H1 (cell line): ENCODE measurements at regions not wholly inside any gene's neighbourhood (a gene's known extent, or its start where the extent isn't known, plus 50 kb on each side); places are given as distances from the start of the nearest gene placed in this dataset.

Experiments
- CTCF ChIA-PET: fragments of 300-600 bp; sonication (Branson Sonifier 250); formaldehyde crosslinking; loops from one replicate; lab custom pipeline; 2021; ENCODE audit not compliant: partially characterized antibody; lab: Charles Lee
- POLR2A ChIA-PET: fragments of 300-600 bp; sonication (Branson Sonifier 250); formaldehyde crosslinking; loops from one replicate; lab custom pipeline; 2021; ENCODE audit warnings: inconsistent platforms; ENCODE audit not compliant: partially characterized antibody; lab: Charles Lee
- DNase-seq, 2 experiments: peaks; one replicate each; pipeline versions ENCODE4 v3.0.0 to v3.0.0-alpha.2; 2010 to 2022; ENCODE audit warnings: low spot score in 2 of 2, low read depth in 1 of 2, mixed read lengths in 1 of 2
- FAIRE-seq: peaks from 2 replicates; lab custom pipeline; 2011; peaks lifted over from hg19 to GRCh38; lab: Jason Lieb, UNC
- H2AFZ ChIP-seq: 2 replicates; pipeline ENCODE4 v1.8.1; 2012; ENCODE audit warnings: low read length, inconsistent platforms
- H2AK5ac ChIP-seq: 2 replicates; pipeline ENCODE4 v1.6.1; 2013; ENCODE audit warnings: low read depth, low read length
- H2BK120ac ChIP-seq: replicated peaks from 2 replicates; pipeline ENCODE3; 2013; ENCODE audit warnings: low read depth, low read length, inconsistent platforms
- H2BK12ac ChIP-seq: 2 replicates; pipeline ENCODE4 v1.6.1; 2013; ENCODE audit warnings: low read depth, low read length
- H2BK15ac ChIP-seq: 2 replicates; pipeline ENCODE4 v1.6.1; 2013; ENCODE audit warnings: low read length
- H2BK20ac ChIP-seq: 2 replicates; pipeline ENCODE4 v1.6.1; 2013; ENCODE audit warnings: low read length
- H2BK5ac ChIP-seq: 2 replicates; pipeline ENCODE4 v1.6.1; 2013; ENCODE audit warnings: low read depth, low read length
- H3K14ac ChIP-seq: 2 replicates; pipeline ENCODE4 v1.6.1; 2013; ENCODE audit warnings: inconsistent platforms; ENCODE audit not compliant: insufficient read length
- H3K18ac ChIP-seq: 2 replicates; pipeline ENCODE4 v1.6.1; 2013; ENCODE audit warnings: low read length; ENCODE audit errors: extremely low read depth
- H3K23ac ChIP-seq: 2 replicates; pipeline ENCODE4 v1.6.1; 2013; ENCODE audit warnings: inconsistent platforms; ENCODE audit not compliant: insufficient read length
- H3K23me2 ChIP-seq: 2 replicates; pipeline ENCODE4 v1.6.1; 2013; ENCODE audit warnings: low read depth, low read length
- H3K27ac ChIP-seq: 2 replicates; pipeline ENCODE4 v1.6.1; 2011; ENCODE audit warnings: low read depth, low read length, inconsistent platforms
- H3K27me3 ChIP-seq, 4 experiments: replicated peaks in 1 of 4; 1 replicate in 1 of 4; 2 replicates in 3 of 4; pipeline versions ENCODE4 v1.6.1 to v1.8.1; 2011 to 2013; ENCODE audit warnings: low read length in 3 of 4, mild to moderate bottlenecking in 3 of 4, inconsistent platforms in 2 of 4, mixed read lengths in 2 of 4, moderate library complexity in 1 of 4; ENCODE audit not compliant: control insufficient read depth in 3 of 4, insufficient read depth in 3 of 4; ENCODE audit errors: extremely low read depth in 1 of 4
- H3K36me3 ChIP-seq, 4 experiments: 2 replicates each; pipeline versions ENCODE4 v1.6.1 to v1.8.1; 2011 to 2013; ENCODE audit warnings: mild to moderate bottlenecking in 4 of 4, low read length in 3 of 4, moderate library complexity in 2 of 4, control low read depth in 1 of 4, inconsistent platforms in 1 of 4; ENCODE audit not compliant: insufficient read depth in 4 of 4, control insufficient read depth in 2 of 4
- H3K4ac ChIP-seq: replicated peaks from 2 replicates; pipeline ENCODE3; 2013; ENCODE audit warnings: low read length, low read depth, mixed read lengths, inconsistent platforms; ENCODE audit not compliant: insufficient read length
- H3K4me1 ChIP-seq, 4 experiments: replicated peaks in 1 of 4; 1 replicate in 1 of 4; 2 replicates in 3 of 4; pipeline versions ENCODE4 v1.6.1 to v1.8.1; 2011 to 2013; ENCODE audit warnings: low read length in 3 of 4, inconsistent platforms in 2 of 4, mixed read lengths in 1 of 4; ENCODE audit not compliant: insufficient read depth in 4 of 4, control insufficient read depth in 3 of 4
- H3K4me2 ChIP-seq, 2 experiments: 2 replicates each; pipeline versions ENCODE4 v1.6.1 to v1.8.1; 2011 to 2013; ENCODE audit warnings: low read depth in 2 of 2, low read length in 2 of 2, control low read depth in 1 of 2, inconsistent platforms in 1 of 2, mild to moderate bottlenecking in 1 of 2; ENCODE audit not compliant: insufficient read depth in 1 of 2
- H3K4me3 ChIP-seq, 4 experiments: fragments of 200-600, 300-600 bp in 1 of 4; sonication (generic), shearing (Covaris generic), sonication (Bioruptor Twin) in 1 of 4; 2 replicates each; pipeline versions ENCODE4 v1.5.1 to v1.8.1; 2011 to 2016; ENCODE audit warnings: low read length in 4 of 4, low read depth in 3 of 4, control low read depth in 2 of 4, inconsistent platforms in 2 of 4, mild to moderate bottlenecking in 2 of 4, mixed read lengths in 1 of 4, moderate library complexity in 1 of 4; ENCODE audit not compliant: insufficient read depth in 2 of 4; ENCODE audit errors: extremely low read depth in 1 of 4
- H3K56ac ChIP-seq: replicated peaks from 2 replicates; pipeline ENCODE3; 2013; ENCODE audit warnings: low read depth, mild to moderate bottlenecking, mixed read lengths, low read length, inconsistent platforms; ENCODE audit not compliant: insufficient read length
- H3K79me1 ChIP-seq: 2 replicates; pipeline ENCODE4 v1.6.1; 2013; ENCODE audit warnings: low read depth, low read length, control low read depth
- H3K79me2 ChIP-seq, 2 experiments: 2 replicates each; pipeline versions ENCODE4 v1.6.1 to v1.8.1; 2012 to 2013; ENCODE audit warnings: low read length in 2 of 2, mild to moderate bottlenecking in 2 of 2, inconsistent platforms in 1 of 2; ENCODE audit not compliant: insufficient read depth in 2 of 2, control insufficient read depth in 1 of 2
- H3K9ac ChIP-seq, 4 experiments: replicated peaks in 1 of 4; 1 replicate in 1 of 4; 2 replicates in 3 of 4; pipeline versions ENCODE4 v1.6.1 to v1.8.1; 2011 to 2013; ENCODE audit warnings: low read depth in 3 of 4, low read length in 3 of 4, control low read depth in 2 of 4, mild to moderate bottlenecking in 2 of 4, moderate library complexity in 2 of 4, inconsistent platforms in 1 of 4; ENCODE audit errors: extremely low read depth in 1 of 4
- H3K9me3 ChIP-seq, 2 experiments: 2 replicates each; pipeline versions ENCODE4 v1.6.1 to v1.8.1; 2012 to 2013; ENCODE audit warnings: mild to moderate bottlenecking in 2 of 2, moderate library complexity in 2 of 2, control low read depth in 1 of 2, inconsistent platforms in 1 of 2, low read depth in 1 of 2, low read length in 1 of 2, mixed read lengths in 1 of 2; ENCODE audit not compliant: insufficient read depth in 2 of 2
- H4K20me1 ChIP-seq, 2 experiments: replicated peaks in 1 of 2; 2 replicates each; pipeline versions ENCODE3 to v1.8.1; 2011 to 2013; ENCODE audit warnings: inconsistent platforms in 2 of 2, low read length in 2 of 2, mild to moderate bottlenecking in 1 of 2; ENCODE audit not compliant: insufficient read depth in 2 of 2, control insufficient read depth in 1 of 2
- H4K5ac ChIP-seq: 2 replicates; pipeline ENCODE4 v1.6.1; 2013; ENCODE audit warnings: low read length, low read depth, mixed read lengths, inconsistent platforms; ENCODE audit not compliant: insufficient read length
- H4K8ac ChIP-seq: 2 replicates; pipeline ENCODE4 v1.8.0; 2013; ENCODE audit warnings: mild to moderate bottlenecking, moderate library complexity, low read length, inconsistent platforms; ENCODE audit not compliant: insufficient read depth; ENCODE audit errors: extremely low read depth
- H4K91ac ChIP-seq: replicated peaks from 2 replicates; pipeline ENCODE3; 2013; ENCODE audit warnings: low read length, mixed read lengths, inconsistent platforms; ENCODE audit not compliant: insufficient read length
- CREB1 ChIP-seq: IDR thresholded peaks from 2 replicates; pipeline ENCODE4 v1.6.1; 2012; ENCODE audit warnings: inconsistent platforms
- CTCF ChIP-seq, 3 experiments: IDR thresholded peaks; 1 replicate in 2 of 3; 2 replicates in 1 of 3; pipeline versions ENCODE4 v1.5.1 to v1.6.1; 2011; ENCODE audit warnings: low read length in 3 of 3, mild to moderate bottlenecking in 3 of 3, inconsistent platforms in 2 of 3, low read depth in 1 of 3, moderate library complexity in 1 of 3; ENCODE audit not compliant: insufficient read depth in 1 of 3; ENCODE audit errors: control extremely low read depth in 1 of 3
- EZH2 ChIP-seq: fragments of 200-600 bp; sonication (generic); IDR thresholded peaks from 2 replicates; pipeline ENCODE4 v1.7.1; 2012; ENCODE audit warnings: low read depth, mild to moderate bottlenecking, moderate library complexity, low read length, inconsistent platforms; ENCODE audit not compliant: severe bottlenecking
- GTF2F1 ChIP-seq: IDR thresholded peaks from 2 replicates; pipeline ENCODE4 v1.6.1; 2012; ENCODE audit warnings: low read depth, low read length, improper control_type of control experiment, borderline replicate concordance
- HDAC2 ChIP-seq, 2 experiments: fragments of 300-600 bp in 1 of 2; sonication (generic) in 1 of 2; IDR thresholded peaks; 2 replicates each; pipeline ENCODE4 v1.6.1; 2011 to 2012; ENCODE audit warnings: low read depth in 2 of 2, low read length in 2 of 2, mild to moderate bottlenecking in 2 of 2, moderate library complexity in 2 of 2, borderline replicate concordance in 1 of 2, inconsistent platforms in 1 of 2
- KDM1A ChIP-seq: fragments of 200-600, 300-600 bp; sonication (generic); IDR thresholded peaks from 2 replicates; pipeline ENCODE4 v1.7.1; 2016; ENCODE audit warnings: mild to moderate bottlenecking, low read length, borderline replicate concordance
- KDM4A ChIP-seq: IDR thresholded peaks from one replicate; pipeline ENCODE4 v1.7.1; 2012; ENCODE audit warnings: low read depth, mild to moderate bottlenecking, moderate library complexity, low read length, inconsistent platforms; ENCODE audit not compliant: severe bottlenecking
- KDM5A ChIP-seq: fragments of 200-600 bp; IDR thresholded peaks from 2 replicates; pipeline ENCODE4 v1.7.1; 2012; ENCODE audit warnings: mild to moderate bottlenecking, low read length, inconsistent platforms, mixed read lengths
- RBBP5 ChIP-seq: IDR thresholded peaks from 2 replicates; pipeline ENCODE4 v1.7.1; 2012; ENCODE audit warnings: low read depth, mild to moderate bottlenecking, inconsistent platforms, low read length, moderate library complexity, borderline replicate concordance
- RNF2 ChIP-seq: fragments of 200-900, 300-1000 bp; sonication (generic); IDR thresholded peaks from 2 replicates; pipeline ENCODE4 v1.7.1; 2016; ENCODE audit warnings: borderline replicate concordance, low read depth, mild to moderate bottlenecking, antibody characterized with exemption, low read length; ENCODE audit not compliant: poor library complexity, severe bottlenecking; ENCODE audit errors: missing control alignments
- SIX5 ChIP-seq: IDR thresholded peaks from 2 replicates; pipeline ENCODE4 v1.6.1; 2011; ENCODE audit warnings: mild to moderate bottlenecking, low read depth, low read length
- SP2 ChIP-seq: IDR thresholded peaks from 2 replicates; pipeline ENCODE4 v1.6.1; 2012; ENCODE audit warnings: mild to moderate bottlenecking, low read length, inconsistent platforms
- WGBS, 2 experiments: shearing (Covaris generic) in 1 of 2; methylation state at CpG; one replicate each; pipeline versions ENCODE4 v1.1.6 to v1.1.7; 2013 to 2015; ENCODE audit warnings: low lambda C conversion rate in 2 of 2, mixed read lengths in 2 of 2, inconsistent platforms in 1 of 2, low coverage in 1 of 2, missing lambda C conversion rate in 1 of 2; ENCODE audit not compliant: insufficient replicate concordance in 2 of 2, insufficient coverage in 1 of 2, insufficient read length in 1 of 2; ENCODE audit errors: extremely low coverage in 1 of 2, missing lambda C conversion rate in 1 of 2; 5-methylcytosine and 5-hydroxymethylcytosine counted together

- Histone ChIP-seq H3K56ac (no peak overlapping the region), H3K79me2 (no peaks in the 10 kb centered on the region), H4K8ac (no peak overlapping the region), H3K36me3 (no peaks in the 10 kb centered on the region), H3K79me1 (no peaks in the 10 kb centered on the region), H2BK20ac (no peak overlapping the region), H3K18ac (no peak overlapping the region), H3K27ac (no peak overlapping the region), H3K27me3 (no peaks in the 10 kb centered on the region), H3K9ac (no peak overlapping the region), H3K9me3 (no peaks in the 10 kb centered on the region), H3K4me1 (no peaks in the 10 kb centered on the region), H2AK5ac (no peak overlapping the region), H4K91ac (no peak overlapping the region), H2BK120ac (no peak overlapping the region), H4K5ac (no peak overlapping the region), H2BK5ac (no peak overlapping the region), H3K4ac (no peak overlapping the region), H2BK15ac (no peak overlapping the region), H3K4me2 (no peak overlapping the region), H3K23ac (no peak overlapping the region), H3K4me3 (no peak overlapping the region), H2AFZ (no peak overlapping the region), H3K14ac (no peak overlapping the region), H2BK12ac (no peak overlapping the region), H3K23me2 (no peaks in the 10 kb centered on the region), H4K20me1 (no peaks in the 10 kb centered on the region)
- WGBS, 2 experiments: 82% methylated on average over 4 of the region's 5 CpGs; no CpG with 5 or more reads in 1 of the 2 experiments
- DNase-seq (no peak), FAIRE-seq (no peak)
- ChIA-PET CTCF (no interaction called here), POLR2A (no interaction called here)
- TF ChIP-seq HDAC2 (IDR thresholded peaks at IDR 0.05; ENCODE audit: borderline replicate concordance in 1 of 2, low read depth in 2 of 2, low read length in 2 of 2): no peak
- no peak for TF ChIP-seq GTF2F1
- TF ChIP-seq EZH2: no peak
- TF ChIP-seq RNF2: no peak
- no peak for TF ChIP-seq KDM5A
- TF ChIP-seq SP2: no peak
- TF ChIP-seq CREB1: no peak
- TF ChIP-seq SIX5: no peak
- no peak for TF ChIP-seq CTCF (IDR thresholded peaks at IDR 0.05; ENCODE audit: control extremely low read depth in 1 of 3, insufficient read depth in 1 of 3, low read depth in 1 of 3, low read length in 3 of 3)
- no peak for TF ChIP-seq KDM1A
- no peak for TF ChIP-seq RBBP5
- no peak for TF ChIP-seq KDM4A
Measured at GRCh38 chr1:106249810-106250209, 806.7 kb upstream of the PRMT6 start.
